AG04450 (cell line): ENCODE measurements at regions not wholly inside any gene's neighbourhood (a gene's known extent, or its start where the extent isn't known, plus 50 kb on each side); places are given as distances from the start of the nearest gene placed in this dataset.

Experiments used
- CTCF ChIA-PET: fragments of 300-600, 350-600 bp; formaldehyde crosslinking; extraction: SDS; loops from one replicate; lab custom pipeline; 2022; ENCODE audit warnings: antibody characterized with exemption, inconsistent platforms; lab: Charles Lee
- POLR2A ChIA-PET: fragments of 350-600 bp; formaldehyde crosslinking; extraction: SDS; loops from one replicate; lab custom pipeline; 2021; ENCODE audit warnings: antibody characterized with exemption, inconsistent platforms; lab: Yijun Ruan, JAX
- DNase-seq: peaks from one replicate; pipeline ENCODE4 v3.0.0-alpha.2; 2011; ENCODE audit warnings: low read depth, low spot score
- H3K27ac ChIP-seq: one replicate; pipeline ENCODE4 v1.5.1; 2012; ENCODE audit warnings: low read depth, low read length, control low read depth
- H3K27me3 ChIP-seq: one replicate; pipeline ENCODE4 v1.6.0; 2012; ENCODE audit warnings: low read length; ENCODE audit not compliant: control insufficient read depth, insufficient read depth
- H3K4me3 ChIP-seq: 2 replicates; pipeline ENCODE4 v1.5.1; 2011; ENCODE audit warnings: mild to moderate bottlenecking, low read depth, low read length, control low read depth
- H3K9me3 ChIP-seq: 2 replicates; pipeline ENCODE4 v1.5.1; 2012; ENCODE audit warnings: low read length; ENCODE audit not compliant: control insufficient read depth, insufficient read depth
- CTCF ChIP-seq: IDR thresholded peaks from 2 replicates; pipeline ENCODE4 v1.5.1; 2011; ENCODE audit warnings: low read depth, low read length, control low read depth, inconsistent platforms

- POLR2A ChIA-PET = no interaction called here
- CTCF ChIA-PET = no interaction called here
- TF ChIP-seq CTCF = no peak
- H3K27me3 ChIP-seq = no peaks in the 10 kb centered on the region
- no peak overlapping the region for H3K27ac ChIP-seq
- H3K4me3 ChIP-seq = no peak overlapping the region
- no peaks in the 10 kb centered on the region for H3K9me3 ChIP-seq
- no peak for DNase-seq
Observed at GRCh38 chr6:115618256-115618655, 442.4 kb downstream of the FRK start.

GRCh38 chr6:115617031-115617430, 443.7 kb downstream of the FRK start:
- Histone ChIP-seq H3K27ac (no peak overlapping the region), H3K9me3 (no peaks in the 10 kb centered on the region), H3K27me3 (no peaks in the 10 kb centered on the region), H3K4me3 (no peak overlapping the region)
- POLR2A ChIA-PET = no interaction called here
- CTCF ChIA-PET = interaction anchor here (0.7 kb wide), 1 partner anchor 68 kb away, joined by 3 read pairs; no protein-coding TSS in a partner anchor
- DNase-seq = no peak
- TF ChIP-seq CTCF = no peak

- no peak overlapping the region for H3K27ac ChIP-seq
- POLR2A ChIA-PET = interaction anchor here (0.7 kb wide), 1 partner anchor 180 kb away, joined by 3 read pairs; no protein-coding TSS in a partner anchor
Observed at GRCh38 chr6:115613488-115613887, 447.2 kb downstream of the FRK start.

GRCh38 chr6:115612796-115613479, 447.8 kb downstream of the FRK start:
- no peak for TF ChIP-seq CTCF
- CTCF ChIA-PET = no interaction called here
- Histone ChIP-seq H3K9me3 (no peaks in the 10 kb centered on the region), H3K27me3 (no peaks in the 10 kb centered on the region), H3K4me3 (no peak overlapping the region), H3K27ac (no peak overlapping the region)
- no peak for DNase-seq
- POLR2A ChIA-PET = no interaction called here

More at GRCh38 chr6:115613488-115613887, 447.2 kb downstream of the FRK start:
- no peak for TF ChIP-seq CTCF
- DNase-seq = peak; percentile 79
- no peaks in the 10 kb centered on the region for H3K27me3 ChIP-seq
- CTCF ChIA-PET = interaction anchor here (0.5 kb wide), 1 partner anchor 11 kb away, joined by 3 read pairs; no protein-coding TSS in a partner anchor
- H3K4me3 ChIP-seq = no peak overlapping the region
- no peaks in the 10 kb centered on the region for H3K9me3 ChIP-seq

GRCh38 chr6:115612216-115612615, 448.5 kb downstream of the FRK start:
- Histone ChIP-seq H3K27me3 (no peaks in the 10 kb centered on the region), H3K4me3 (no peak overlapping the region), H3K9me3 (no peaks in the 10 kb centered on the region), H3K27ac (no peak overlapping the region)
- ChIA-PET CTCF (no interaction called here), POLR2A (no interaction called here)
- DNase-seq = no peak
- TF ChIP-seq CTCF = no peak
